Endodermal cell (in vitro differentiated cells): ENCODE measurements at regions not wholly inside any gene's neighbourhood (a gene's known extent, or its start where the extent isn't known, plus 50 kb on each side); places are given as distances from the start of the nearest gene placed in this dataset.
A peak's percentile ranks its signal among the peaks of the same experiment; 100 is the strongest.

Source experiments
- DNase-seq: peaks from one replicate; pipeline ENCODE4 v3.0.0-alpha.2; 2017
- H3K27ac ChIP-seq: 2 replicates; pipeline ENCODE4 v1.5.1; 2013; ENCODE audit warnings: mild to moderate bottlenecking, low read depth, low read length, moderate library complexity
- H3K27me3 ChIP-seq: 2 replicates; pipeline ENCODE4 v1.6.1; 2013; ENCODE audit warnings: mild to moderate bottlenecking, low read length, moderate library complexity; ENCODE audit not compliant: insufficient read depth, control insufficient read depth, poor library complexity, severe bottlenecking
- H3K36me3 ChIP-seq: 2 replicates; pipeline ENCODE4 v1.7.0; 2013; ENCODE audit warnings: mild to moderate bottlenecking, low read length, moderate library complexity; ENCODE audit not compliant: control insufficient read depth, insufficient read depth
- H3K4me1 ChIP-seq: one replicate; pipeline ENCODE4 v1.7.0; 2013; ENCODE audit warnings: low read length; ENCODE audit not compliant: control insufficient read depth, insufficient read depth
- H3K4me3 ChIP-seq: 2 replicates; pipeline ENCODE4 v1.5.1; 2013; ENCODE audit warnings: mild to moderate bottlenecking, low read length, moderate library complexity
- H3K9ac ChIP-seq: 2 replicates; pipeline ENCODE4 v1.6.1; 2013; ENCODE audit warnings: mild to moderate bottlenecking, low read length, moderate library complexity; ENCODE audit not compliant: poor library complexity, severe bottlenecking; ENCODE audit errors: extremely low read depth
- H3K9me3 ChIP-seq: 2 replicates; pipeline ENCODE4 v1.6.1; 2013; ENCODE audit warnings: mild to moderate bottlenecking, low read length, moderate library complexity; ENCODE audit not compliant: control insufficient read depth
- H3K27ac Mint-ChIP-seq: 2 replicates; pipeline ENCODE4 v1.8.0; 2020; ENCODE audit warnings: mixed read lengths
- H3K27me3 Mint-ChIP-seq: 2 replicates; pipeline ENCODE4 v1.8.0; 2021; ENCODE audit warnings: mild to moderate bottlenecking, mixed read lengths; ENCODE audit not compliant: insufficient read depth
- H3K36me3 Mint-ChIP-seq: 2 replicates; pipeline ENCODE4 v1.8.0; 2020; ENCODE audit warnings: low read depth, mixed read lengths
- H3K4me1 Mint-ChIP-seq: 2 replicates; pipeline ENCODE4 v1.8.0; 2020; ENCODE audit warnings: mixed read lengths
- H3K4me3 Mint-ChIP-seq: 2 replicates; pipeline ENCODE4 v1.8.0; 2020; ENCODE audit warnings: mild to moderate bottlenecking, moderate library complexity, mixed read lengths
- H3K9me3 Mint-ChIP-seq: 2 replicates; pipeline ENCODE4 v1.8.0; 2020; ENCODE audit warnings: mild to moderate bottlenecking, mixed read lengths
- WGBS, 2 experiments: methylation state at CpG; one replicate each; pipeline versions ENCODE4 v1.1.5 to v1.1.7; 2013; ENCODE audit warnings: missing lambda C conversion rate in 2 of 2, mixed read lengths in 1 of 2; ENCODE audit not compliant: insufficient coverage in 1 of 2, insufficient read length in 1 of 2; 5-methylcytosine and 5-hydroxymethylcytosine counted together
- TF ChIP-seq, protein P1 (sequence below): fragments of 200-600 bp; sonication (generic); conservative IDR thresholded peaks from 2 replicates; pipeline ENCODE4 v1.5.0; 2021; ENCODE audit warnings: antibody characterized with exemption, mild to moderate bottlenecking

DNA sequence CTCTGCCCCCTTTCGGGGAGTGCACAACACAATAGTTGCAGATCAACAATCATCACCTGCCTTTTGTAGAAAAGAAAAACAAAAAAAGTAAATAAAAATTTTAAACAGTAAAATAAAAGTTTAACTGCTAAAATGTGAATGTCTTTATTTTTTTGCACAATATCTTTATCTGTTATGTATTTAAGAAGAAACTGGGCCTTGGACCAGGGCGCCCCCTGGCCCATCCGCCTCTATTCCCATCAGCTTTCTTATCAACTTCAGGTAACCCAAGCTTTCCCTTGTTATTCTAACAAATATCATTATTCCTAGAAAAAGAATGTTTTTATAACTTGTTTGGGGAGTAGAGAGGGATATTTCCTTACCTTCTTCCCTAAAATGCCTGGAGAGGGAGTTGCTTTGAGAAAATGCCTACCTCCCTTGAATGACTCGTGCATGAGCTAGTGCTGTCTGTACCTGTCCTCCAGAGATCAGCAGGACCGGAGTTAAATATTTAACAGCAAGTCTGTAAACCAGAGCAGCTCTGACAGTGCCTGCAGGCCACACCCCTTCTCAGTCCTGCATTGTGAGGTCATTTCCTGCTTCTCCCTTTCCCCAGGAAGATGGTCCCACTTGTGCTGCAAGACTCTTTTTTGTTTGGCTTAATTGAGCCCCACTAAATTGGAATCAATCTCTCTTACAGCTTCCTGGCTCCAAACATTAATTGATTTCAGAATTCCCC lies 192.8 kb upstream of the RGS6 start:
- no peak overlapping the region for H3K4me3 ChIP-seq
- no peaks in the 10 kb centered on the region for H3K4me1 ChIP-seq
- peaks cover 43% of the 10 kb centered on the region for H3K36me3 ChIP-seq
- H3K27ac Mint-ChIP-seq: peak overlapping the region; percentile 67
- H3K9me3 Mint-ChIP-seq: no peaks in the 10 kb centered on the region
- TF ChIP-seq, protein P1, sequence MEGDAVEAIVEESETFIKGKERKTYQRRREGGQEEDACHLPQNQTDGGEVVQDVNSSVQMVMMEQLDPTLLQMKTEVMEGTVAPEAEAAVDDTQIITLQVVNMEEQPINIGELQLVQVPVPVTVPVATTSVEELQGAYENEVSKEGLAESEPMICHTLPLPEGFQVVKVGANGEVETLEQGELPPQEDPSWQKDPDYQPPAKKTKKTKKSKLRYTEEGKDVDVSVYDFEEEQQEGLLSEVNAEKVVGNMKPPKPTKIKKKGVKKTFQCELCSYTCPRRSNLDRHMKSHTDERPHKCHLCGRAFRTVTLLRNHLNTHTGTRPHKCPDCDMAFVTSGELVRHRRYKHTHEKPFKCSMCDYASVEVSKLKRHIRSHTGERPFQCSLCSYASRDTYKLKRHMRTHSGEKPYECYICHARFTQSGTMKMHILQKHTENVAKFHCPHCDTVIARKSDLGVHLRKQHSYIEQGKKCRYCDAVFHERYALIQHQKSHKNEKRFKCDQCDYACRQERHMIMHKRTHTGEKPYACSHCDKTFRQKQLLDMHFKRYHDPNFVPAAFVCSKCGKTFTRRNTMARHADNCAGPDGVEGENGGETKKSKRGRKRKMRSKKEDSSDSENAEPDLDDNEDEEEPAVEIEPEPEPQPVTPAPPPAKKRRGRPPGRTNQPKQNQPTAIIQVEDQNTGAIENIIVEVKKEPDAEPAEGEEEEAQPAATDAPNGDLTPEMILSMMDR: peak; percentile 32
- no peak overlapping the region for H3K4me3 Mint-ChIP-seq
- no peaks in the 10 kb centered on the region for H3K27me3 Mint-ChIP-seq
- H3K4me1 Mint-ChIP-seq: peaks cover 3% of the 10 kb centered on the region
- no peaks in the 10 kb centered on the region for H3K27me3 ChIP-seq
- H3K9me3 ChIP-seq: no peaks in the 10 kb centered on the region
- H3K27ac ChIP-seq: no peak overlapping the region
- H3K9ac ChIP-seq: no peak overlapping the region
- WGBS, 2 experiments: 89 to 100% methylated on average over 2 to 5 of the region's 5 CpGs
- no peak for DNase-seq
- peaks cover 51% of the 10 kb centered on the region for H3K36me3 Mint-ChIP-seq

DNA sequence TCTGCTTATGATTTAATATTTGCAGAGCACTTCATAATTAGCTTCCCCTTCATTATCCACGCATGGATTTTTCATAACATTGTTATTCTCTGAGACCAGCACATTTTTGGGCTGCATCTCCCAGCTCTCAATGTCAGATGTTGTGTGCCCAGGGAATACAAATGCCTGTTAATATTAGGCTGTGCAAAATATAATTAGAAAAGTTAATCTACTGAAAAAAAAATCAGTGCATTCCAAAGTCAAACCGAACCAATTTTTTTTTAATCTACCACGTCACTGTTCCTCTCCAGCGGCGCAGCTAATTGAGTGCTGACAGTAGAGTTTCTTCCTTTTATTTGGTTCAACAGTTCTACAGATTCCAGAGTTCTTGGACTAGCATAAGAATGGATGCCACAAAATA lies 191.0 kb upstream of the RGS6 start:
- H3K4me3 Mint-ChIP-seq: no peak overlapping the region
- Histone ChIP-seq H3K4me1 (no peaks in the 10 kb centered on the region), H3K9ac (no peak overlapping the region), H3K4me3 (no peak overlapping the region), H3K36me3 (peaks cover 26% of the 10 kb centered on the region), H3K27ac (no peak overlapping the region), H3K9me3 (no peaks in the 10 kb centered on the region), H3K27me3 (no peaks in the 10 kb centered on the region)
- peaks cover 3% of the 10 kb centered on the region for H3K4me1 Mint-ChIP-seq
- TF ChIP-seq, protein P1: no peak
- peaks cover 33% of the 10 kb centered on the region for H3K36me3 Mint-ChIP-seq
- H3K27me3 Mint-ChIP-seq: no peaks in the 10 kb centered on the region
- 95% methylated on average over 5 of the region's 5 CpGs for WGBS, 2 experiments
- no peak overlapping the region for H3K27ac Mint-ChIP-seq
- no peak for DNase-seq
- no peaks in the 10 kb centered on the region for H3K9me3 Mint-ChIP-seq

DNA sequence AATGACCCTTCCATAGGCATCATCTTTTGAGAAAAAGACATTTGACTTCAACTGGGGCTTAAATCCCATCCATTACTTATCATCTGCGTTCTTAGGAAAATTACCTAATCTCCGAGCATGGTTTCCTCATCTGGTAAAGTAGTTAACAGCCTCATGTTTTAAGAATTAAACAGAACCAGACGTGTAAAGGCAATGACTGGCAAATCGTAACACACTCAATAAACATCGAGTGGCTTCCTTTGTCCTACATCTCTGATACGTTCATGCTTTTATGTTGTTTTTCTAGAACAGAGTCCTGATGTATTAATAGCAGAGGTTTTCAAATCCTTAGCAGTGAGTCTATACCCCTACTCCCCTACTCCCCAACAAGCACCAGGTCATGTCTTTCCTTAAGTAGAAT lies 189.7 kb upstream of the RGS6 start:
- Histone ChIP-seq H3K9ac (no peak overlapping the region), H3K4me1 (no peaks in the 10 kb centered on the region), H3K27me3 (no peaks in the 10 kb centered on the region), H3K27ac (no peak overlapping the region), H3K9me3 (peaks cover 4% of the 10 kb centered on the region), H3K36me3 (peaks cover 18% of the 10 kb centered on the region), H3K4me3 (no peak overlapping the region)
- H3K27me3 Mint-ChIP-seq: no peaks in the 10 kb centered on the region
- H3K27ac Mint-ChIP-seq: no peak overlapping the region
- no peak overlapping the region for H3K4me3 Mint-ChIP-seq
- peaks cover 3% of the 10 kb centered on the region for H3K4me1 Mint-ChIP-seq
- WGBS, 2 experiments: 92 to 95% methylated on average over 3 to 6 of the region's 6 CpGs
- TF ChIP-seq, protein P1: no peak
- H3K36me3 Mint-ChIP-seq: peaks cover 24% of the 10 kb centered on the region
- peaks cover 6% of the 10 kb centered on the region for H3K9me3 Mint-ChIP-seq
- DNase-seq: no peak
